Stomach smooth muscle (tissue), 2 donors: ENCODE measurements at regions not wholly inside any gene's neighbourhood (a gene's known extent, or its start where the extent isn't known, plus 50 kb on each side); places are given as distances from the start of the nearest gene placed in this dataset.
"Not testable (repeated sequence)": the region's sequence is repeated elsewhere in the genome, so short reads cannot be mapped to it uniquely, and the experiment has no call there.

ENCODE experiments used
- H3K27ac ChIP-seq: one replicate; pipeline ENCODE4 v1.7.0; 2013; ENCODE audit warnings: mild to moderate bottlenecking, low read length, inconsistent platforms
- H3K27me3 ChIP-seq, 2 donors: one replicate each; pipeline ENCODE4 v1.7.0; 2013; ENCODE audit warnings: low read length in 2 of 2; ENCODE audit not compliant: insufficient read depth in 2 of 2, control insufficient read depth in 1 of 2
- H3K36me3 ChIP-seq, 2 donors: one replicate each; pipeline ENCODE4 v1.7.0; 2013; ENCODE audit warnings: low read length in 2 of 2; ENCODE audit not compliant: control insufficient read depth in 2 of 2, insufficient read depth in 2 of 2
- H3K4me1 ChIP-seq: one replicate; pipeline ENCODE4 v1.7.0; 2013; ENCODE audit warnings: low read length; ENCODE audit not compliant: control insufficient read depth, insufficient read depth
- H3K4me3 ChIP-seq, 2 donors: one replicate each; pipeline ENCODE4 v1.7.0; 2013; ENCODE audit warnings: low read length in 2 of 2
- H3K9ac ChIP-seq, 2 donors: one replicate each; pipeline ENCODE4 v1.7.0; 2013; ENCODE audit warnings: low read length in 2 of 2, mild to moderate bottlenecking in 1 of 2
- H3K9me3 ChIP-seq, 2 donors: one replicate each; pipeline ENCODE4 v1.7.0; 2013; ENCODE audit warnings: low read length in 2 of 2; ENCODE audit not compliant: control insufficient read depth in 2 of 2
- donor health status: healthy.
- donor health status: Pancreatic carcinoma.

DNA sequence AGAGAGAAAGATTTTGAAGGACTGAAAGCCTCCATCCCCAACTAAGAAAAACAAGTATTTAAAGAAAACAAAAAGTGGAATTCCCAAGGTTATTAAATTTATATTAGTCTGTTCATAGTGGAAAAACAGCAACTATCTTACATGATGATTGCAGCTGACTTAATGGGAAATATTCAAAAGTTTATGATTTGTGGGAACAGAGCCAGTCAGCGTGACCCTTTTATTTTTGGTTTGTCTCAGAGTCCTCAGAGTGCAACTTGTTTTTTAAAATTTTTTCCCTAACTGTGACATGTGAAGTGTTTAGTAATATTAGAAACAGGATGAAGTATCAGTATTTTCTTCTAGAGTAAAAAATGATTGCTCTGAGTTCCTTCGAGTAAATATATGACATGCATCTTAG lies 441.9 kb upstream of the MCTP2 start:
- no peaks in the 10 kb centered on the region for H3K36me3 ChIP-seq
- no peaks in the 10 kb centered on the region for H3K9me3 ChIP-seq
- no peak overlapping the region for H3K27ac ChIP-seq
- no peak overlapping the region for H3K4me3 ChIP-seq
- no peaks in the 10 kb centered on the region for H3K27me3 ChIP-seq
- no peaks in the 10 kb centered on the region for H3K4me1 ChIP-seq
- H3K9ac ChIP-seq, result no peak overlapping the region

DNA sequence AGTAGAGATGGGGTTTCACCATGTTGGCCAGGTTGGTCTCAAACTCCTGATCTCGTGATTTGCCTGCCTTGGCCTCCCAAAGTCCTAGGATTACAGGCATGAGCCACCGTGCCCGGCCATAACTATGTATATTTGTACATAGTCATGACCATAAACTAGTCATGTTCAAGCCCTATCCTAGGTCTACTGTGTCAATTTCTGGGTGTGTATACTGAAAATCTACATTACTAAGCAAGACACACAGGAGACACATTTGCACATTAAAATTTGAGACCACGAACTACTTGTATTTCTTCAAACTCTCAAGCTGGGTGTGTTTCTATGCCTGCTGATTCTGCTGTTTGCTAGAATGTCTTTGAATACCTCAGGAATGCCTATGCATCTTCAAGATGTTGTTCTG lies 451.3 kb upstream of the MCTP2 start:
- peaks cover 0 to 4% of the 10 kb centered on the region in 2 donors for H3K9me3 ChIP-seq
- no peaks in the 10 kb centered on the region for H3K27me3 ChIP-seq
- H3K27ac ChIP-seq, result no peak overlapping the region
- H3K4me3 ChIP-seq, result no peak overlapping the region
- no peaks in the 10 kb centered on the region for H3K36me3 ChIP-seq
- no peak overlapping the region for H3K9ac ChIP-seq
- no peaks in the 10 kb centered on the region for H3K4me1 ChIP-seq

DNA sequence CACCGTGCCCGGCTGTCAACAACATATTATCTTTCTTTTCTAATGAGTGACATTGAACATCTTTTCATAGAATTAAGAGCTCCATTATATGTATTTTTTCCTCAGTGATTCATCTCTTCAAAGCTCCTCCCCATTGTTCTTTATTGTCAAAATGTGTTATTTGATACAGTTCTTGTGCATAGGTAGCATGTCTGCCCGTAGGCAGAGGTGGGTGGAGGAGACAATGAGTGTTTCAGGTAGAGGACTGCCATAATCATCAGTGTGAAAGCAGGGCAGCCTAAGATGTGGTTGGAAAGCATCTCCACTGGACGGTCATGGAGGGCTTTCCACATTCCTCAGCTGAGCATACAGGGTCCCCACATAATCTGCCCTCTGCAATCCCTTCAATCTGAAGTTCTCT lies 452.0 kb upstream of the MCTP2 start:
- Histone ChIP-seq H3K4me3 (no peak overlapping the region), H3K36me3 (no peaks in the 10 kb centered on the region), H3K4me1 (no peaks in the 10 kb centered on the region), H3K27ac (no peak overlapping the region), H3K27me3 (no peaks in the 10 kb centered on the region), H3K9me3 (peaks cover 0 to 4% of the 10 kb centered on the region in 2 donors), H3K9ac (no peak overlapping the region)

DNA sequence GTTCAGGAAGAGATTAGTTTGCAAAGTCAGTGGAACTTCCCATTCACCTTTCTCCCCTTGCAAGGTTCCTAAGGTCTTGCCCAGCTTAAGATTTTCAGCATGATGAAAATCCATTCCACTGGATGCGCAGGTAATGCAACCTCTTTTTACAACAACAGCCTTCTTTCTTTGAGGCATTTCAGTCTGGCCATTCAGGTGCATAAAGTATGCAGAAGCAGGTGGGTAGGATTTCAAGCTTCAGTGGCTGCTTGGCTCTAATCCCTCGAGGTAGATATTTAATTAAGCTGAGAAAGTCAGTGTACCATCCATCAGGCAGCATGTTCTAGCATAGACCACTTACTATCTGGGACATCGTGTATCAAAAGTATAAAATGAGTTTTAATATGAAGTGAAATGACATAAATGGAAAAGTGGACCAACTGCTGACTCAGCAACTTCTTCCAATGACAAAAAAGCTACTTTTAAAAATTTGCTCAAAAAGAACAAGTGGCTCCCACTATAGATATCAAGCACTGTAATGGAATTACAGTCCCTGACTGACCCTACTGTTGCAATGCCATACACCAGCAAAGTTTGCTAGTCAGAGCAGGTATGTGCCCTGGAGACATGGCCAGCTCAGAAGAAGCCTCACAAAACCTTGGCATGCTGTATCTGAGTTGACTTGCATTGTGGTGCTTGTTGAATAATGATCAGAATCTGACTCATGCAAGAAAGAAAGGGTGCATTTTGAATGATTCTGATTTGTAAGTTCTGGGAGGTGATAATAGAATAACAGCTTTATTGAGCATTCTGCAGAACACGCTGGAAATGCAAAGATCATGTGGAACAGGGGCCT lies 459.9 kb upstream of the MCTP2 start:
- Histone ChIP-seq H3K9me3 (peaks cover 0 to 4% of the 10 kb centered on the region in 2 donors), H3K27ac (no peak overlapping the region), H3K9ac (no peak overlapping the region), H3K36me3 (no peaks in the 10 kb centered on the region), H3K27me3 (no peaks in the 10 kb centered on the region), H3K4me1 (no peaks in the 10 kb centered on the region), H3K4me3 (no peak overlapping the region)

DNA sequence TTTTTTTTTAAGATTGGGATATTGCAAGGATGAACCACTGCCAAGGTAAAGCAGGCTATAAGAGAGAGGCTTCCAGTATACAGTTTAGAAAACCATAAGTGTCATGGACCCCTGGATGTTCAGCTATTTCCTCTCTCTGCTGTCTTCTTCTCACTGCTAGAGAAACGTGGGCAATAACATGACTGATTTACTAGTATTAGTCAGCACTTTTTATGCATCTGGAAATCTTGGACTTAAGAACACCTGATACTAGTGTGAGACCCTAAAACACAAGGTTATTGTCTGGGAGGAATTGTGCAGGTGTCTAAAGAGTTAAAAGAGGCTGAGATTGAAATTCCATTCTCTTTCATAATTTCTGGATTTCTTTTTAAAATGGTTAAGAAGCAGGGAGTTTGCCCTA lies 460.6 kb upstream of the MCTP2 start:
- Histone ChIP-seq H3K27me3 (no peaks in the 10 kb centered on the region), H3K9ac (no peak overlapping the region), H3K4me1 (no peaks in the 10 kb centered on the region), H3K9me3 (peaks cover 0 to 2% of the 10 kb centered on the region in 2 donors), H3K27ac (no peak overlapping the region), H3K36me3 (no peaks in the 10 kb centered on the region), H3K4me3 (no peak overlapping the region)

DNA sequence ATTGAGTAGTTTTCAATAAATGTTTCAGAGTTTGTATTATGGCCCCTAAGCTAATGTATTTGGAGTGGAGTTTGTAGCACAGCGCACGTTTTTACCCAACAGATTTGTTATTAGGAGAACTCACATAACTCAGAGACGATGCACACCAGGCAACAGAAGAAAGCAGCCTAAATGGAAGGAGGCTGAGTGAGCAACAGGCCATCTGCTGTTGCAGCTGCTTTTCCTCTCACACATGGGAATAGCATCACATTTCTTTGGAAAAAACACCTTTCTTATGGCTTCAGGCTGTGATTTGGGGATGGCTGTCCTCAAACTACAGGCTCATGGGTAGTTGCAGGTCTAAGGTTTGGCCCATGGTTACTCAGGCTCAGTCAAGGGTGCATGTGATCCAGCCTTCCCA lies 469.3 kb upstream of the MCTP2 start:
- Histone ChIP-seq H3K9me3 (peaks cover 0 to under 1% of the 10 kb centered on the region in 2 donors), H3K27me3 (no peaks in the 10 kb centered on the region), H3K36me3 (no peaks in the 10 kb centered on the region), H3K4me1 (no peaks in the 10 kb centered on the region), H3K4me3 (no peak overlapping the region), H3K27ac (no peak overlapping the region), H3K9ac (no peak overlapping the region)

DNA sequence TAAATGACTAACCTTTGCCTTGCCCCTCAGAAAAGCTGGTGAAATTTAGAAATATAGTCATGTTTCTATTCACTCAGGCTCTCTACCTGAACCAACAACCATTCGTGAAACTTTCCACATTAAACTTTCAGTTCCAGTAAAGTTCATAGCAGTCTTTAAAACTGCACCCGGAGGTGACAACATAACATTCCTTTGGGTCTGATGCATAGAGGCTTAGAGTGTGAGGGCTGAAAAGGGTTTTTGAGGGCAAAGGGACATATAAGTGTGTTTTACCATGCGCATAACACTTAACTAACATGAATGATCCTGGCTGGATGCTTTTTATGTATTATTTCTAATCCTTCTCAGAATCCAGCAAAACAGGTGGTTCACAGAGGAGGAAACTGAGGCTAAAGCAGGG lies 471.7 kb upstream of the MCTP2 start:
- H3K27me3 ChIP-seq, result no peaks in the 10 kb centered on the region
- H3K27ac ChIP-seq, result no peak overlapping the region
- no peaks in the 10 kb centered on the region for H3K36me3 ChIP-seq
- no peak overlapping the region for H3K9ac ChIP-seq
- H3K9me3 ChIP-seq, result peaks cover 0 to 2% of the 10 kb centered on the region in 2 donors
- H3K4me1 ChIP-seq, result no peaks in the 10 kb centered on the region
- H3K4me3 ChIP-seq, result no peak overlapping the region

DNA sequence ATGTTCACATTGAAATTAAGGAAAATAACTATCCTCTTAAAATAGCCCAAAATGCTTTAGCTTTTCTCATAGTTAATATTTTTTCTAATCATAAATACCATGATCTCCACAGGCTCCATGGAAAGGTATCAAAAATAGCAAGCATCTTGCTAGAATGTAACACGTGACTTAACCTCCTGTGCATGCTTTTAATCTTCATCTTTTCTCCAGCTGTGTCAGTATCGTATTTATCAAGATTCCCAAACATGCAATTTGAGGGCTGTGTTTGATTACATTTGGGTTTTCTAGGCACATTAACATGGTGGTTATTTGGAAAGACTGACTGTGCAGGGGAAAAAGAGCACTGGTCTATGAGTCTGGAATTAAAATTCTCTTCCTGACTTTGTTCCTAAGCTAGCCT lies 472.5 kb upstream of the MCTP2 start:
- Histone ChIP-seq H3K36me3 (no peaks in the 10 kb centered on the region), H3K27me3 (no peaks in the 10 kb centered on the region), H3K27ac (no peak overlapping the region), H3K9ac (no peak overlapping the region), H3K9me3 (peaks cover 0 to 2% of the 10 kb centered on the region in 2 donors), H3K4me3 (no peak overlapping the region), H3K4me1 (no peaks in the 10 kb centered on the region)

DNA sequence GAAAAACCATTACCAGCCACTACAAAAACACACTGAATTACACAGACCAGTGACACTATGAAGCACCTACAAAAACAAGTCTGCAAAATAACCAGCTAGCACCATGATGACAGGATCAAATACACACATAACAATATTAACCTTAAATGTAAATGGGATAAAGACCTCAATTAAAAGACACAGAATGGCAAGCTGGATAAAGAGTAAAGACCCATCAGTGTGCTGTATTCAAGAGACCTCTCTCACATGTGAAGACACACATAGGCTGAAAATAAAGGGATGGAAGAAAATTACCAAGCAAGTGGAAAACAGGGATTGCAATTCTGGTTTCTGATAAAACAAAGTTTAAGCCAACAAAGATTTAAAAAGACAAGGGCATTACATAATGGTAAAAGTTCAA lies 482.7 kb upstream of the MCTP2 start:
- no peaks in the 10 kb centered on the region for H3K27me3 ChIP-seq
- no peak overlapping the region for H3K9ac ChIP-seq
- no peaks in the 10 kb centered on the region for H3K9me3 ChIP-seq
- H3K36me3 ChIP-seq, result no peaks in the 10 kb centered on the region
- no peak overlapping the region for H3K4me3 ChIP-seq
- no peaks in the 10 kb centered on the region for H3K4me1 ChIP-seq
- H3K27ac ChIP-seq, result no peak overlapping the region

DNA sequence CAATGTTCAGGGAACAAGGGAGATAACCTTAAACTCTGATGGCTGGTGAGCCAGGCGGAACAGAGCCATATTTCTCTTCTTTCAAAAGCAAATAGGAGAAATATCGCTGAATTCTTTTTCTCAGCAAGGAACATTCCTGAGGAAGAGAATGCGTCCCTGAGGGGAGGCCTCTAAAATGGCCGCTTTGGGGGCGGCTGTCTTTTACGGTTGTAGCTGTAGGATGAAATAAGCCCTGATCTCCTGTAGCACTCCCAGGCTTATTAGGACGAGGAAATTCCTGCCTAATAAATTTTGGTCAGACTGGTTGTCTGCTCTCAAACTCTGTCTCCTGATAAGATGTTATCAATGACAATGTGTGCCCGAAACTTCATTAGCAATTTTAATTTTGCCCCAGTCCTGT lies 496.4 kb upstream of the MCTP2 start:
- H3K27me3 ChIP-seq, H3K4me3 ChIP-seq, H3K36me3 ChIP-seq, H3K9me3 ChIP-seq, H3K4me1 ChIP-seq, H3K9ac ChIP-seq, H3K27ac ChIP-seq: not testable (repeated sequence)

DNA sequence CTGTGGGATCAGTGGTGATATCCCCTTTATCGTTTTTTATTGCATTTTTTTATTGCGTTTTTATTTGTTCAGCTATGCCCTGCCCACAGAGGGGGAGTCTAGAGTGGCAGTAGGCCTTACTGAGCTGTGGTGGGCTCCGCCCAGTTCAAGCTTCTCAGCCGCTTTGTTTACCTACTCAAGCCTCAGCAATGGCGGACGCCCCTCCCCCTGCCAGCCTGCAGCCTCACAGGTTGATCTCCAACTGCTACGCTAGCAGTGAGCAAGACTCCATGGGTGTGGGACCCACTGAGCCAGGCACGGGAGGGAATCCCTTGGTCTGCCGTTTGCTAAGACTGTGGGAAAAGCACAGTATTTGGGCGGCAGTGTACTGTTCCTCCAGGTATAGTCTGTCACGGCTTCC lies 500.6 kb upstream of the MCTP2 start:
- Histone ChIP-seq H3K27ac (no peak overlapping the region), H3K4me1 (no peaks in the 10 kb centered on the region), H3K27me3 (no peaks in the 10 kb centered on the region)

More for the DNA sequence above, 500.6 kb upstream of the MCTP2 start:
- Histone ChIP-seq H3K36me3 (no peaks in the 10 kb centered on the region), H3K9me3 (no peaks in the 10 kb centered on the region), H3K4me3 (no peak overlapping the region), H3K9ac (no peak overlapping the region)
